GM21423 (cell line): ENCODE measurements at regions not wholly inside any gene's neighbourhood (a gene's known extent, or its start where the extent isn't known, plus 50 kb on each side); places are given as distances from the start of the nearest gene placed in this dataset.

Experiments used
- ATAC-seq: cut with Tn5 transposase; IDR thresholded peaks from one replicate; pipeline ENCODE4 v1.9.1; 2021; ENCODE audit warnings: mild to moderate bottlenecking, moderate library complexity; ENCODE audit not compliant: unreplicated experiment

DNA sequence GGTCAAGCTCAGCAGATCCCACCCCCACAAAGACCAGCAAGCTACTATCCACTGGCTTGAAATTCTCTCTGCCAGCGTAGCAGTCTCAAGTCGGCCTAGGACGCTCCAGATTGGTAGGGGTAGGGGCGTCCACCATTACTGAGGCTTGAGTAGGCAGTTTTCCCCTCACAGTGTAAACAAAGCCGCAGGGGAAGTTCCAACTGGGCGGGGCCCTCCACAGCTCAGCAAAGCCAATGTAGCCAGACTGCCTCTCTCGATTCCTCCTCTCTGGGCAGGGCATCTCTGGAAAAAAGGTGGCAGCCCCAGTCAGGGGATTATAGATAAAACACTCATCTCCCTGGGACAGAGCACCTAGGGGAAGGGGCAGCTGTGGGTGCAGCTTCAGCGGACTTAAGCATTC, 1064.9 kb upstream of the TENM4 start:
- ATAC-seq, result no peak

DNA sequence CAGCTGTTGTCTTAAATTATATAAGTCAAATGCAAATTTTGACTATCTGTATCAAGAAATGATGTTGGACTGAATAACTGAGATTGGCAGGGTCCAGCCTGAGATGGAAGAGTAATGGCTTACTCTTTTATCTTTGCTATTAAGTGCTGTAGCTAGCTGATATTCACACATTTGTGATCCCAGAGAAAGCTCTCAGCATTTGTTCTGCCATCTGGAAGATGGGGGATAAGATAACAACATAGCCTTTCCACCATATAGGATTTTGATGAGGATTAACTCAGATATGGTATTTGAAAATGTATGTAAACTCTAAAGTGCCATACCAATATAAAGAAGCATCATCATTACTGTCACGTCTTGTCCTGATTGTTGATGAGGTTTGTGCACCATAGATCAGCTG, 1063.2 kb upstream of the TENM4 start:
- no peak for ATAC-seq

DNA sequence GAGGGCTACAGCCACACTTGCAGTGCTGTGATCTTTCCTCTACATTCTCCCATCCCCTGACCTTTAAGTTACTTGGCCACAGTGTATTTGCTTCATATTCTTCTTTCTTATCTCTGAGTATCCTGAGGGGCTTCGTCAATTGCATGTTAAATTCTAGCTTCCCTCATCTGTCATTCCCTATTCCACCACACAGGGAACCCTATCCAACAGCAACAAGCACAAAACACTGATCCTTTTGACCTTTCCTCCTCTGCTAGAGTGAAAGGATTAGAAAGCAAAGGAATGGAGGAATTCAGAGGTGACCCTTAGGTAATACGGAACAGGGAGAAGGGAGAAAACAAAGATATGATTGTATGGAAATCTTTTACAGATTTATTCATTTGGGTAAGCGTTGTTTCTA, 1061.7 kb upstream of the TENM4 start:
- no peak for ATAC-seq

DNA sequence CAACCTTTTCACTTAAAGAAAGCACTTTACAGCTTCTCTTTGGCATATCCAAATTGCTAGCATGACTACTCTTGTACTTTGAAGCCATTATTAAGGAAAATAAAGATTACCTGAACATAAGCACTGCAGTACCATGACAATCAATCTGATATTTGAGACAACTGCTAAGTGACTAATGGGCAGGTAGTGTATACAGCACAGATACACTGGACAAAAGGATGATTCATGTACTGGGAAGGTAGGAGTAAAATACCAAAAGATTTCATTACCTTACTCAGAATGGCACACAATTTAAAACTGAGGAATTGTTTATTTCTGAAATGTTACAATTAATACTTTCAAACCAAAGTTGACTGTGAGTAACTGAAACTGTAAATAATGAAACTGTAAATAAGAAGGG, 1054.3 kb upstream of the TENM4 start:
- ATAC-seq, result no peak

DNA sequence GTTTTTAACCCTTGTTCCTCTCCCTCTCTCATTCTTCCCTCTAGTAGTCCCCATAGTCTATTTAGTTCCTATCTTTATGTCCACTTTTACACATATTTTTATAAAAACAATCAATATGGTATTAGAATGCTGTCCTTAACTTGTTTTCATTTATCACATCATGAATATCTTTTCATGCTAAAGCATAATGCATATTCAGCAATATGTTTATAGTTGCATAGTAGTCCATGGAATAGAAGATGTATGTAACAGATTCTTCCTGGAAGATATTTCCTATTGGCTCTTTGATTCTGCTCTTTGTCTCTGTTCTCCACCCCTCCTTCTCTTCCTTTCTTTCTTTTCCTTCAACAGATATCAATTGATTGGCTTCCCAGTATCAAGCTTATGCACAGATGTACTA, 1047.1 kb upstream of the TENM4 start:
- no peak for ATAC-seq

DNA sequence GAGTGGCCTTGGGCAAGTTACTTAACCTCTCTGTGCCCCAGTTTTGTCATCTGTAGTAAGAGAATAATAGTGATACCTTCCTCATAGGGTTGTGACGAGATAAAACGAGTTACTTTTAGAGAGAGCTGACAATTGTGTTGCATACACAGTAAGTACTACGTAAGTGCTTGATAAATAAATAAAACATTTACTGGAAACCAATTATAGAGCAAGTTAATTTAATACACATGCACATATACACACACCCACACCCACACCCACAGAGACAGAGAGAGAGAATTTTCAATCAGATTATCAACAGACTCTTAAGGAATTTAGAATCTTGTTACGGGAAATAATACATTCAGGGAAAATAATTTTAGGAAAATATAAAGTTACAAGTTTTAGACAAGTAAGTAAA, 1045.8 kb upstream of the TENM4 start:
- ATAC-seq, result no peak

DNA sequence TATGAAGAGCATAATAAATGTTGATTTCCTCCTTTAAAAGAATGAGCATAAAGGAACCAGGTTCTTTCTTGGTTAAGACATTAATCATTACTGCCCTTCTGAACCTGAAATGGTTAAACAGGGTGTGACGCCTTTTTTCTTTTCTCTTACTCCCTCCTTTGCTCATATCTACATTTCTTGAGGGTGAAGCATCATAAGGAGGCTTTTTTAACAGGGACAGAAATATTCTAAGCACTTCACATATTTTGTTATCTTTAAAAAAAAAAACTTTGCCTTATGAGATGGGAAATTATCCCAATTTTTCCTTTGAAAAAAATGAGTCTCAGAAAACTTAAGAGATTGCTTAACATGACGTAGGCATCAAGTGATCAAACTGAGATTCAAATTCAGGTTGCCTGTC, 1036.3 kb upstream of the TENM4 start:
- ATAC-seq, result no peak

DNA sequence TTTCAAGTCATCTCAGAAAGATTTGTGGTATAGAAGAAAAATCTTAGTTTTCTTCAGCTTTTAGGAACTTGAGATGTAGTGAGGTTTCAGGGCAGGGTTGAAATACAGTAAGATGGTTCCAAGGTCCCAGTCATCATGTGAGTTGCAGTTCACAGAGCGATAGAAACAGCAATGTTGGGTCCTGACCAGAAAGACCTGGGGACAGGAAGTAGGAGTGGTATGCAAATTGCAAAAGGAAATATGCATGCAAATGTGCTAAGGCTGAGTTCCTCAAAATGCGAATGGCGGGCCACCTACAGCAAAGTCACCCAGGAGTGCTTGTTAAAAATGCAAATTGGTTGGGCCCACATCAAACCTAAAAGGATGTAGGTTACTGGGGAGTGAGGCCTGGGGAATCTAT, 1032.7 kb upstream of the TENM4 start:
- ATAC-seq, result peak; percentile 84

DNA sequence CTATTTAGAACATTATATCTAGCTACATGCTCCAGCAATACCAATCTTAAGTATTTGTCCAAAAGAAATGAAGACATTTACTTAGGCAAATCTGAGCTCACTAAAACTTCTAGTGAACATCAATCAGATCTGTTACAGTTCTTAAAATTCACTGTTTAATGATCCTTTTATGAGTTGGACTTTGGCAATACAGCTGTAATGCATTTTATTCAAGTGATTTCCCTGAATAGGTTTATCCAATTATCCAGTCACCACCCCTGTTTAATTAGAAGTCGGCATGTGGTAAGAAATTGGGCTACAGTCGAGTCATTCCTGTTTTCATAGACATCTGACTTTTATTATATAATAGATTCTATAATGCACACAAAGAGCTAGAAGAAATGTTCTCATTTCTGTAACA, 1029.0 kb upstream of the TENM4 start:
- no peak for ATAC-seq

DNA sequence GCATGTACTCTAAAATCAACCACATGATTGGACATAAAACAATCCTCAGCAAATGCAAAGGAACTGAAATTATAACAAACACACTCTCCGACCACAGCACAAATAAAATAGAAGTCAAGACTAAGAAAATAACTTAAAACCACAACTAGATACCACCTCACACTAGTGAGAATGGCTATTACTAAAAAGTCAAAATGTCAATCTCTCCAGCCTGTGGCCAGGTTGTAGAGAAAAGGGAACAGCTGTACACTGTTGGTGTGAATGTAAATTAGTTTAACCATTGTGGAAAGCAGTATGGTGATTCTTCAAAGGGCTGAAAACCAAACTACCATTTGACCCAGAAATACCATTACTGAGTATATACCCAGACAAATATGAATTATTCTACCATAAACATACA, 1025.7 kb upstream of the TENM4 start:
- no peak for ATAC-seq

DNA sequence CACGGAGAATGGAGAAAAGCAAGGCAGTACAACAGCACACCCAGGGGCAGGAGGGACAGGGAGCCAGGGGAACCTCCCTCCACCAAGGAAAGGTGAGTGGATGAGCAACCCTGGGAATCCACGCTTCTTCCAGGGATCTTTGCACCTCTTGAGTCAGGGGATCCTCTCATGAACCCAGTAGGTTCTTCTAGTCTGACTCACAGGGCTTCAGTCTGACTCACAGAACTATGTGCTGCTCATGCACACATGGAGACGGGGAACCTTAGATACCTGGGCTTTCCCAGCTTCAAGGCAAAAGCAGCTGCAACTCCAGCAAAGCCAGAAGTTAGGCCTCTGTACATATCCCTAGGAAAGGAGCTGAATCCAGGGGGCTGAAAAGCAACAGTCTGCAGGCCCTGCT, 1021.4 kb upstream of the TENM4 start:
- ATAC-seq, result no peak

DNA sequence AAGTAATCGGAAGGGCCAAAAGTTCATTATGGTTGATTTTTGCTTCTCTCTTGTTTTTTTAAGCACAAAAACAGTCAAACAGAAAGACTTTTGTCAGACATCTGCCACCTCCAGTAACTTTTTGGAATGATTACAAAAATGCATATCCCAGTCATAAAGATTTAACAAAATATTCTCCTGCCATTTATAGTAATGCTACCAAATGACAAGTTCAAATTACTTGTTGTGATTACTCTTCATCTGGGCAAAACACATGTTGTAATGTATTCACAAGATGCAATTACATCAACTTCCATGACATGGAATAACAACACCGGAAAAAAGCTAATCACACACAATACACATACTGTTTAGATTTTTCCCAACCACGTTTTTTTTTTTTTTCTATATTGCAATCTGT, 1017.5 kb upstream of the TENM4 start:
- ATAC-seq, result no peak

DNA sequence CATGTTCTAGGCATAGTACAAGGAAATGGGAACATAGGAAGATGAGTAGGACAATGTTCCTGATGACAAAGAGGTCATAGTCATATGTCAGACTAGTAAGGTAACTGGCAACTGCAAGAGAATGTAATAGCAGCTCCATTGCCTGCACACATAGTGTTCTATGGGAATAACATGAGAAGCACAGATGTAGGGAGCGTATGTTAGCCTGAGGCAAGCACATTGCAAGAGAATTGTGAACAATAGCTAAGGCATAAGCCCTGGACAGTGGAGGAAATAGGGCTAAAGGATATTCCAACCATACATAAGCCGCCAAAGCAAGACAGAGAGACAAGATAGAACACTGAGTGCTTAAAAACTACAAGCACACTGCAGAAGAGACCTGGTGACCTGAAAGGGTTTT, 1017.0 kb upstream of the TENM4 start:
- no peak for ATAC-seq

DNA sequence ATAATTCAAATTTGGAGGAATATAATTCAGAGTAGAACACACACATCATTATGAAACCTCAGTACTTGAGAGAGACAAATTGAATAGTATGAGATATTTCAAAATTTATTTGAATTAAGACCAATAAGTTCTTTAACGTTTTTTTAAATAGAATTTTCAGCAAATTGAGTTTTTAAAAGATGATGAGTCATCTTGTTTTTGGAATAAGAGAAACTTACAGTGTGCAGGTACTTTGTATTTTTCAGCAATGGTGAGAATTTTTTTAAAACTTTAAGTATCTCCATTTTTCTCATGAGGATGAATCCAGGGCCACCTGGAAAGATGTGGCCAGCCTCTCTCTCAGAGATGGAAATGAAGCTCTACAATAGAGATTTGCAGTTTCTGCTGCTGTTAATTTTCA, 1015.0 kb upstream of the TENM4 start:
- no peak for ATAC-seq

DNA sequence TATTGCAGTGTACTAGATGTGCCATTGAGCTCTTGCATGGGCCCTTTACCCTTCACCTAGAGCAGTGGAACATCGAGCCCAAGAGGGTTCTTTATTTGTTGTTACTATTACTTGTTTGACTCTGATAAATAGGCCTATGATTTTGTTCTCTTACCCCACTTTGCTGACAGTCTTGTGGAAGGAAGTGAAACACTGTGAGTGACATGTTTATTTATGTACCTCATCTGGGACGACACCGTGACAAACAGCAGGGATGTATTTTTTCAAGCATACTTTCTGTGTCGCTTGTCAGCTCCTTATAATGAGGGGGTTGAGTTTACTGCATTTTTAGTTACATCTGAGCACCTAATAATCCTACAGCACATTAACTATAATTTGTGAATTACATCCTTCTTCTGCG, 1010.3 kb upstream of the TENM4 start:
- no peak for ATAC-seq

DNA sequence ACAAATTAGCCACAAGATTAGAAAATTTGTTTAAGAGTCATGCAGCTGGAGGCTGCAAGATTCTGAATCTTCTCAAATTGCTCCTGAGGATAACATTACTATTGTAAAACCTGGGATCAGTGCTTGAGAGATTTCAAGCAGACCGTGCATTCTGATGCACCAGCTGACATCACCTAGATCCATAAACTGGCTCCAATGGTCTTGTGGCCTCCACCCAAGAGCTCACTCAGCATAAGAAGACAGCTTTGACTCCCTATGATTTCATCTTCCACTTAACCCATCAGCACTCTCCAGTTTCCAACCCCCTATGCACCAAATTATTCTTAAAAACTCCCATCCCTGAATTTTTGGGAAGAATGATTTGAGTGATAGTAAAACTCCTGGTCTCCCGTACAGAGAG, 1007.9 kb upstream of the TENM4 start:
- no peak for ATAC-seq

DNA sequence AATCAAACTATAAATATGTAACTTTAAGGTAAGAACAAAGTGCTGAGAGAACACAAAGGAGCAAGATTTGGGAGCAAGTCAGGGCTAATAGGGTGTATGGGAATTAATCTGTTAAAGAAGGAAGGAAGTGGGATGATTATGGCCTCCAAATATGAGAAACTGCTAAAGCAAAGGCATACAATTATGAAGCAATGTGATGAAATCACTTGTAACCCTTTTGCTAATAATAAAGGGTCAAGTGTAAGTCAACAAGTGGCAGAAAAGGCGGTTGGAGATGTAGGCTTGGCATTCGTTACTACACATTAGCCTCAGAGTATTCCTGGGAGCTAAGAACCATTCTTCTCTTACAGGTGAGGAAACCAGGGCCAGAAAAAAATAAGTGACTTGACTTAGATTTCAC, 1002.3 kb upstream of the TENM4 start:
- ATAC-seq, result no peak

DNA sequence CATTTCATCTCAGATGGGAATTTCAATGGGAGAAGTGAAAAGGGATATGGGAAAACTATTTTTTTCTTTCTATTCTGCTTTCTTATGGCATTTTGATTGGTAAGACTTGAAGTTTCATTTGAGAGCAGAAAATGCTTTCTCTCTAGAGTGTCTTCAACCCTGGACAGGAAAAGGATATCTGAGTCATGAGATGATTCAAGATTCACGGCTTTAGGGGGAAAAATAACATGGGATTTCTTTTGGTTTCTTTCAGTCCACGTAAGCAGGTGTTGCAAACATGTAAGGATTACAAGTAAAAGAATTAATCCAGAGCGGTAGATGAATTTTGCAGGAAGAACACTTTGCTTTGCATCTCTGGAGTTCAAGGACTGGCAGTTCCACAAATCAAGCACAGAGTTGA, 1001.0 kb upstream of the TENM4 start:
- no peak for ATAC-seq

DNA sequence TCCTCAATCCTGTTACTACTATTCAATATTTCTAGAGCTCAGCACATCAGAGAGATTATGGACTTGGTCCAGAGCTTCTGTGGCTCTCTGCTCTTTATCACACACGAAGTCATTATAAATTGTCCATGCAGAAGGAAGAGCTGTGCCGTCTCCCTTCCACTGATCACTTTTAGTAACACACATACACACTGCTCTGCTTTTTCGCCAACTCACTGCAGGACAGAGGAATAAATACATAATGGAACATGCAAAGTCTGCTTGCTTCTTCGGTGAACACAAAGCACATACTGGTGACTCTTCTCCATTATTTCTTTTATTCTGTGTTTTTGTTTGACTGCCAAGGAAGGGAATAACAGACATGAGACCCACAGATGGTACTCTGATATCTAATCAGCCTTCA, 1000.0 kb upstream of the TENM4 start:
- ATAC-seq, result no peak

DNA sequence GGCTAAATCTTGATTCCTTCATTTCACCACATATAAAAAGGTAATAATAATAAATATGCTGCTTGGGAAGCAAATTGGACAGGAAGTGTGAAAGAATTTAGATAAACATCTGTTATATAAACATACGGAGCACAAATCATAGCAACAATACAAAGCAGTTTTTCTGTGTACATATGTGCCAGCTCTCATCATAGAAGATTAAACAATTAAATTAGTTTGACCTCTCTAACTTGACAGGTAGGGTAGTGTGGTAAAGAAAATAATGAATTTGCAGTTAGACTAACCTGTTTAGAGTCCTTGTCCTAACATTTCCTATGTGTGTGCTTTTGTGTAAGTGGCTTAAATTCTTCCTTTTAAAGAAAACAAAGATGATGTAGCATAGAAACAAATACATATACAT, 995.7 kb upstream of the TENM4 start:
- no peak for ATAC-seq

DNA sequence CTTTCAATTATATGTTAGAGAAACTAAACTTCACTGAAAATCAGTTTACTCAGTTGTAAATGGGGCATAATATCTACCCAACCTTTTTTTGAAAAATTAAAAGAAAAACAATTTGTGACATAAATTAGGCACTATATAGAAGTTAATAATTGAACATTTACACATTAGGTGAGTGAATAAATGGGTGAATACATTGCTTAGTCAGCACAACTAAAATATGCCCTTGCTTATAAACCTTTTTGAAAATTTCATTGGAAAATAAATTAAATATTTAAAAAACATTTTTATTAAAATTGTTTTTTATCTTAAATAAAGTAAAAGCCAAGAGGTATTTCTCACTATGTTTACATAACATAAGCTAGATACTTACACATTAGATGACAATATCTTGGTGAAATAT, 994.5 kb upstream of the TENM4 start:
- ATAC-seq, result no peak

DNA sequence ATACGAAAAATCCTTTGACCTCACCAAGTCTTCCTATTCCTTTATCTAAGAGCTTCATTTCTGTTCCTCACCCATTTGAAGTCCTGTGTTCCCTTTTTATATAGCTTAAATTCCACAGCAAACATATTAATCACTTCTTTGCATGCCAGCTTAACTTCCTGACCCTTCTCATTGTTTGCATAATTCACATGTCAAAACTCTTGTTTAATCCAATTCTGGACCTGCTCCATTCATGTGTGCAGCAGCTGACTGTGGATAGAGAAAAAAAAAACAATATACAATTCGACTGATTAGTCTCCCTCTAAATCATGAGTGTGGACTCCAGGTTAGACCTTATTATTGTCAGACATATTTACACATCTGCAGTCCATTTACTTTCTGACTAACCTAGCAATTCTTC, 991.2 kb upstream of the TENM4 start:
- no peak for ATAC-seq

DNA sequence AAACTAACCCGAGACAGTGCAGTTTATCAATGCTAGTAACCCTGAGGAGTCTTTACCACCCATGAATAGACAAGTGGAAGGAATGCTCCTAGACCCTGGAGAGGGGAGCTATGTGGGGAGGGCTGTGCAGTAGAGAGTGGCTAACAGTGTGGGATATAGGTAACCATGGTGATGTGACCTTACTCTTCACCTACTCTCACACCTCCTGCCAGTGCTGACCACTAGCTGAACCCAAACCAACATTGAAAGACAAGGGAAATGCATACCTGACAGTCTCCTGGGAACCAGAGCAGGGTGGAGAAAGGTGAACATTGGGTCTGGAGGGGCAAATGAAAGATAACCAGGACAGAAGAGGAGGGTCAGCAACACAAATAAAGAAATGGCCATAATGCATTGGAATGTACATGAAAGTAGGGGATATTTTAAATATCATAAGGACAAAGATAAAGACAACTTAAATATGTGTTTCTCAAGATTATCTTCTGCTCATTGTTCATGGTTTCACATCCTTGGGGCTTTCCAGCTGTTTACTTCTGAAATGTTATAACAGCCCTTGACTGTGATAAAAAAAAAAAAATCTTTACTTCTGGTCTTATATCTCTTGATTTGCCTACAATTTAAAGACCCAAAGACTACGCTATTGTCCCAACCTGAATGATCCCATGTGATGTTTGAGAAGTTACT, 983.3 kb upstream of the TENM4 start:
- ATAC-seq, result no peak

DNA sequence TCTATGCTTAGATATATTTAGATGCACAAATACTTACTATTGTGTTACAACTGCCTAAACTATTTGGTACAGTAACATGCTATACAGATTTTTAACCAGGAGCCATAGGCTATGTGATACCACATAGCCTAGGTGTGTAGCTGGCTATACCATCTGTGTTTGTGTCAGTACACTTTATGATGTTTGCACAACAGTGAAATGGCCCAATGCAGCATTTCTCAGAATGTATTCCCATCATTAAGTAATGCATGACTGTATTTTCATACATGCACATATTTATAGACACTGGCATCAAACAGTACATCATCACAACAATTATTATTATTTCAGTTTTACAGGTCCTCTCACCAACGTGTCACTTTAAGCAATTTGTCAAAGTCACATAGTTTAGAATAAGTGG, 979.5 kb upstream of the TENM4 start:
- no peak for ATAC-seq
